PFSK-1 (cell line): ENCODE measurements at regions not wholly inside any gene's neighbourhood (a gene's known extent, or its start where the extent isn't known, plus 50 kb on each side); places are given as distances from the start of the nearest gene placed in this dataset.

Experiments
- POLR2AphosphoS5 ChIP-seq: IDR thresholded peaks from 2 replicates; pipeline ENCODE4 v1.6.1; 2012; ENCODE audit warnings: low read depth, mild to moderate bottlenecking, control low read depth, low read length, moderate library complexity
- SIN3A ChIP-seq: IDR thresholded peaks from 2 replicates; pipeline ENCODE4 v1.6.1; 2012; ENCODE audit warnings: mild to moderate bottlenecking, low read length, moderate library complexity, borderline replicate concordance; ENCODE audit not compliant: insufficient read depth
- TAF1 ChIP-seq: IDR thresholded peaks from 2 replicates; pipeline ENCODE4 v1.6.1; 2012; ENCODE audit warnings: low read length, control low read depth, borderline replicate concordance; ENCODE audit not compliant: insufficient read depth
- TF ChIP-seq, protein P1 (sequence below), 2 experiments: IDR thresholded peaks; 2 replicates each; pipeline versions ENCODE4 v1.6.1 to v1.8.0; 2011 to 2012; ENCODE audit warnings: low read depth in 2 of 2, low read length in 2 of 2, control low read depth in 1 of 2, inconsistent platforms in 1 of 2, mild to moderate bottlenecking in 1 of 2, moderate library complexity in 1 of 2; ENCODE audit not compliant: insufficient read depth in 1 of 2

DNA sequence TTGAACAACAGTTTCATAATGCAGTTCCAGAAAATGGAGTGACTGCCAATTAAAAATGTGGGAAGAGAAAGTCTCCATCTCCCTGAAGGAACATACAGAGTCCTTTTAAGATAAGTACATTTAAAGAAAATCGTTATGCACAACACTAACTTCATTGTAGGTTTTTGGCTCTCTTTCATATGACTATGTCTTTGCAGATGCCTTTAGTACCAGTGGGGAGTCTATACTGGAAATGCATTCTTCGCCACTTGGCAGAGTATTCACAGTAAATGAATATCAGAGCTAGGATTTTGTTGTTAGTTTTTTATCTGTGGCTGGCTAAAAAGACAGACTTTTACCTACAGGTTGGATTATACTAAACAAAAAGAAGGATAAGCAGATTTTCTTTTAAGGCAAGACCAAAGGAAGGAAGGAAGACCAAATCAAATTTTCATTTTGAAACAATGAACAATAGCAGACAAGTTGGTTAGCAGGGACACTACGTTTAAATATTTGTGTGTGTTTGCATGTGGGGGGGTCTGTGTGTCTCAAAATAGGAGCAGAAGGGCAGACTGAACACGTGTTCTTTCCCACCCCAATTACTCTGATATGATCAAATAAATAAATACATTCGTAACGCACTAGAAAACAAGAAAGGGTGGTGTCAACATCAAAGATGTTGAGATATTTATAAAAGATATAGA is 124.5 kb downstream of the BTG1 start:
- TF ChIP-seq, protein P1, sequence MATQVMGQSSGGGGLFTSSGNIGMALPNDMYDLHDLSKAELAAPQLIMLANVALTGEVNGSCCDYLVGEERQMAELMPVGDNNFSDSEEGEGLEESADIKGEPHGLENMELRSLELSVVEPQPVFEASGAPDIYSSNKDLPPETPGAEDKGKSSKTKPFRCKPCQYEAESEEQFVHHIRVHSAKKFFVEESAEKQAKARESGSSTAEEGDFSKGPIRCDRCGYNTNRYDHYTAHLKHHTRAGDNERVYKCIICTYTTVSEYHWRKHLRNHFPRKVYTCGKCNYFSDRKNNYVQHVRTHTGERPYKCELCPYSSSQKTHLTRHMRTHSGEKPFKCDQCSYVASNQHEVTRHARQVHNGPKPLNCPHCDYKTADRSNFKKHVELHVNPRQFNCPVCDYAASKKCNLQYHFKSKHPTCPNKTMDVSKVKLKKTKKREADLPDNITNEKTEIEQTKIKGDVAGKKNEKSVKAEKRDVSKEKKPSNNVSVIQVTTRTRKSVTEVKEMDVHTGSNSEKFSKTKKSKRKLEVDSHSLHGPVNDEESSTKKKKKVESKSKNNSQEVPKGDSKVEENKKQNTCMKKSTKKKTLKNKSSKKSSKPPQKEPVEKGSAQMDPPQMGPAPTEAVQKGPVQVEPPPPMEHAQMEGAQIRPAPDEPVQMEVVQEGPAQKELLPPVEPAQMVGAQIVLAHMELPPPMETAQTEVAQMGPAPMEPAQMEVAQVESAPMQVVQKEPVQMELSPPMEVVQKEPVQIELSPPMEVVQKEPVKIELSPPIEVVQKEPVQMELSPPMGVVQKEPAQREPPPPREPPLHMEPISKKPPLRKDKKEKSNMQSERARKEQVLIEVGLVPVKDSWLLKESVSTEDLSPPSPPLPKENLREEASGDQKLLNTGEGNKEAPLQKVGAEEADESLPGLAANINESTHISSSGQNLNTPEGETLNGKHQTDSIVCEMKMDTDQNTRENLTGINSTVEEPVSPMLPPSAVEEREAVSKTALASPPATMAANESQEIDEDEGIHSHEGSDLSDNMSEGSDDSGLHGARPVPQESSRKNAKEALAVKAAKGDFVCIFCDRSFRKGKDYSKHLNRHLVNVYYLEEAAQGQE (IDR thresholded peaks at IDR 0.05; ENCODE audit: insufficient read depth in 1 of 2, low read depth in 2 of 2, low read length in 2 of 2): no peak
- TF ChIP-seq POLR2AphosphoS5 (no peak), TAF1 (no peak), SIN3A (no peak)
